ENCODE measurements at regions not wholly inside any gene's neighbourhood (a gene's known extent, or its start where the extent isn't known, plus 50 kb on each side); places are given as distances from the start of the nearest gene placed in this dataset.

DNA sequence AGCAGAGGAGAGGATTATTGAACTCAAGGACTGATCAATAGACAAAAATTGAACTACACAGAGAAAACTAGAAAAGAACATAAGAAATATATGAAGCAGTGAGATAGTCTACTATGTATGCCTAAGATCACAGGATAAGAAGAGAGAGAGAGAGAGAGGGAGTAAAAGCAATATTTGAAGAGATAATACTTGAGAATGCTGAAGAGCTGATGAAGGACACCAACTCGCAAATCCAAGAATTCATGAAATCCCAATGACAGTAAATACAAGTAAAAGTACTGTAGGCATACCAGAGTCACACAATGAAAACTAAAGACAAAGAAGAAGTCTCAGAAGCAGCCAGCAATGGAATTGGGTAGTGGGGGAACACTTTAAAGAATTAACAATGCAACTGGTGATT lies 260.1 kb upstream of the SPAG17 start:
- TF ChIP-seq, protein P1, sequence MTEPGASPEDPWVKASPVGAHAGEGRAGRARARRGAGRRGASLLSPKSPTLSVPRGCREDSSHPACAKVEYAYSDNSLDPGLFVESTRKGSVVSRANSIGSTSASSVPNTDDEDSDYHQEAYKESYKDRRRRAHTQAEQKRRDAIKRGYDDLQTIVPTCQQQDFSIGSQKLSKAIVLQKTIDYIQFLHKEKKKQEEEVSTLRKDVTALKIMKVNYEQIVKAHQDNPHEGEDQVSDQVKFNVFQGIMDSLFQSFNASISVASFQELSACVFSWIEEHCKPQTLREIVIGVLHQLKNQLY (CRISPR knock-in tag; IDR thresholded peaks at IDR 0.05): no peak
- TF ChIP-seq, protein P2, sequence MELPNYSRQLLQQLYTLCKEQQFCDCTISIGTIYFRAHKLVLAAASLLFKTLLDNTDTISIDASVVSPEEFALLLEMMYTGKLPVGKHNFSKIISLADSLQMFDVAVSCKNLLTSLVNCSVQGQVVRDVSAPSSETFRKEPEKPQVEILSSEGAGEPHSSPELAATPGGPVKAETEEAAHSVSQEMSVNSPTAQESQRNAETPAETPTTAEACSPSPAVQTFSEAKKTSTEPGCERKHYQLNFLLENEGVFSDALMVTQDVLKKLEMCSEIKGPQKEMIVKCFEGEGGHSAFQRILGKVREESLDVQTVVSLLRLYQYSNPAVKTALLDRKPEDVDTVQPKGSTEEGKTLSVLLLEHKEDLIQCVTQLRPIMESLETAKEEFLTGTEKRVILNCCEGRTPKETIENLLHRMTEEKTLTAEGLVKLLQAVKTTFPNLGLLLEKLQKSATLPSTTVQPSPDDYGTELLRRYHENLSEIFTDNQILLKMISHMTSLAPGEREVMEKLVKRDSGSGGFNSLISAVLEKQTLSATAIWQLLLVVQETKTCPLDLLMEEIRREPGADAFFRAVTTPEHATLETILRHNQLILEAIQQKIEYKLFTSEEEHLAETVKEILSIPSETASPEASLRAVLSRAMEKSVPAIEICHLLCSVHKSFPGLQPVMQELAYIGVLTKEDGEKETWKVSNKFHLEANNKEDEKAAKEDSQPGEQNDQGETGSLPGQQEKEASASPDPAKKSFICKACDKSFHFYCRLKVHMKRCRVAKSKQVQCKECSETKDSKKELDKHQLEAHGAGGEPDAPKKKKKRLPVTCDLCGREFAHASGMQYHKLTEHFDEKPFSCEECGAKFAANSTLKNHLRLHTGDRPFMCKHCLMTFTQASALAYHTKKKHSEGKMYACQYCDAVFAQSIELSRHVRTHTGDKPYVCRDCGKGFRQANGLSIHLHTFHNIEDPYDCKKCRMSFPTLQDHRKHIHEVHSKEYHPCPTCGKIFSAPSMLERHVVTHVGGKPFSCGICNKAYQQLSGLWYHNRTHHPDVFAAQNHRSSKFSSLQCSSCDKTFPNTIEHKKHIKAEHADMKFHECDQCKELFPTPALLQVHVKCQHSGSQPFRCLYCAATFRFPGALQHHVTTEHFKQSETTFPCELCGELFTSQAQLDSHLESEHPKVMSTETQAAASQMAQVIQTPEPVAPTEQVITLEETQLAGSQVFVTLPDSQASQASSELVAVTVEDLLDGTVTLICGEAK (IDR thresholded peaks at IDR 0.05): no peak
- TF ChIP-seq, protein P2 (CRISPR knock-in tag; IDR thresholded peaks at IDR 0.05): no peak
- TF ChIP-seq EZH2 (conservative IDR thresholded peaks at IDR 0.05; ENCODE audit: low read depth, low read length) (no peak), AGO2 (optimal IDR thresholded peaks at IDR 0.05; ENCODE audit: low read depth, low read length) (no peak), ARID3A (IDR thresholded peaks at IDR 0.05; ENCODE audit: low read depth, low read length) (no peak), AKAP8 (CRISPR knock-in tag; IDR thresholded peaks at IDR 0.05) (no peak), HDAC1 (CRISPR knock-in tag; IDR thresholded peaks at IDR 0.05) (no peak), RBFOX2 (IDR thresholded peaks at IDR 0.05; ENCODE audit: low read depth, low read length) (no peak), CTCF (CRISPR knock-in tag; IDR thresholded peaks at IDR 0.05) (no peak), REST (IDR thresholded peaks at IDR 0.05; ENCODE audit: borderline replicate concordance in 1 of 2, low read depth in 1 of 2, low read length in 2 of 2) (no peak), PHF8 (CRISPR knock-in tag; IDR thresholded peaks at IDR 0.05) (no peak), CEBPZ (IDR thresholded peaks at IDR 0.05; ENCODE audit: low read length) (no peak)
